MCF 10A (cell line): ENCODE measurements at regions not wholly inside any gene's neighbourhood (a gene's known extent, or its start where the extent isn't known, plus 50 kb on each side); places are given as distances from the start of the nearest gene placed in this dataset.

Source experiments
- BruUV-seq: library from RNA; stranded (reverse); fragments of 400-500 nt; replicated peaks from 2 replicates; lab custom pipeline; 2021; lab: Mats Ljungman, UMichigan
- CTCF ChIA-PET: fragments of 300-600 bp; sonication (Branson Sonifier 250); formaldehyde crosslinking; extraction: SDS; loops from one replicate; lab custom pipeline; 2021; ENCODE audit warnings: antibody characterized with exemption, inconsistent platforms; lab: Yijun Ruan, JAX
- POLR2A ChIA-PET: fragments of 300-600, 350-650 bp; sonication (Branson Sonifier 250); formaldehyde crosslinking; extraction: SDS; loops from one replicate; lab custom pipeline; 2020; ENCODE audit warnings: antibody characterized with exemption, inconsistent platforms; lab: Yijun Ruan, JAX
- DNase-seq: peaks from one replicate; pipeline ENCODE4 v3.0.0-alpha.2; 2018; ENCODE audit not compliant: unreplicated experiment
- H3K27ac Mint-ChIP-seq: one replicate; pipeline ENCODE4 v1.8.0; 2022; ENCODE audit warnings: mild to moderate bottlenecking, low read depth, mixed read lengths; ENCODE audit not compliant: unreplicated experiment
- H3K27me3 Mint-ChIP-seq: one replicate; pipeline ENCODE4 v1.8.0; 2022; ENCODE audit warnings: mixed read lengths; ENCODE audit not compliant: insufficient read depth, unreplicated experiment
- H3K36me3 Mint-ChIP-seq: one replicate; pipeline ENCODE4 v1.8.0; 2022; ENCODE audit warnings: mild to moderate bottlenecking, moderate library complexity, mixed read lengths; ENCODE audit not compliant: insufficient read depth, unreplicated experiment
- H3K4me1 Mint-ChIP-seq: one replicate; pipeline ENCODE4 v1.8.0; 2022; ENCODE audit warnings: mixed read lengths; ENCODE audit not compliant: insufficient read depth, unreplicated experiment
- H3K4me3 Mint-ChIP-seq: one replicate; pipeline ENCODE4 v1.8.0; 2022; ENCODE audit warnings: mild to moderate bottlenecking, moderate library complexity, mixed read lengths; ENCODE audit not compliant: unreplicated experiment
- H3K9me3 Mint-ChIP-seq: one replicate; pipeline ENCODE4 v1.8.0; 2022; ENCODE audit warnings: mixed read lengths; ENCODE audit not compliant: unreplicated experiment
- intact Hi-C: fragments of 100-400 bp; cut with micrococcal nuclease; formaldehyde crosslinking; loops from 2 replicates; pipeline ENCODE4 v1.14.1; 2022
- TF ChIP-seq, protein P1 (sequence below): fragments of 200-600 bp; IDR thresholded peaks from one replicate; pipeline ENCODE4 v1.8.0; 2022; ENCODE audit warnings: antibody characterized with exemption, mild to moderate bottlenecking; ENCODE audit not compliant: unreplicated experiment

DNA sequence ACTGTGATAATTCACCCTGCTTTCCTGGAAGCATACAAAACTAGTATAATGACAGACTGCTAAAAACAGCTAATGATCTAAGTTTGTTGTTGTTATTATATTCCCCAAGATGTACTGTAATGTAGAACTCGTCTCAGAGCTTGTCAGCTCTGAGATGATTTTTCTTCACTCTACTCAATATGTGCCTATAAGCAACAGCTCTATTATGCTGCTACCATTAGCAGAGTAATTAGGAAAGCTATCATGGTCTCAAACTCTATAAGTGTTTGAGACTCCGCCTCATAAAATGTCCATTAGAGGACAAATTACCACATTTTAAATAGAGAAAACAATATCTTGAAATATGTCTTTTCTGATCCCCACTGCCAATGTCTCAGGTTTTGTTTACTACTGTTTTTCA lies 476.5 kb upstream of the PCDH15 start:
- intact Hi-C loops = no loop called here
- no peak for DNase-seq
- H3K27me3 Mint-ChIP-seq = peaks cover 76% of the 10 kb centered on the region
- TF ChIP-seq, protein P1, sequence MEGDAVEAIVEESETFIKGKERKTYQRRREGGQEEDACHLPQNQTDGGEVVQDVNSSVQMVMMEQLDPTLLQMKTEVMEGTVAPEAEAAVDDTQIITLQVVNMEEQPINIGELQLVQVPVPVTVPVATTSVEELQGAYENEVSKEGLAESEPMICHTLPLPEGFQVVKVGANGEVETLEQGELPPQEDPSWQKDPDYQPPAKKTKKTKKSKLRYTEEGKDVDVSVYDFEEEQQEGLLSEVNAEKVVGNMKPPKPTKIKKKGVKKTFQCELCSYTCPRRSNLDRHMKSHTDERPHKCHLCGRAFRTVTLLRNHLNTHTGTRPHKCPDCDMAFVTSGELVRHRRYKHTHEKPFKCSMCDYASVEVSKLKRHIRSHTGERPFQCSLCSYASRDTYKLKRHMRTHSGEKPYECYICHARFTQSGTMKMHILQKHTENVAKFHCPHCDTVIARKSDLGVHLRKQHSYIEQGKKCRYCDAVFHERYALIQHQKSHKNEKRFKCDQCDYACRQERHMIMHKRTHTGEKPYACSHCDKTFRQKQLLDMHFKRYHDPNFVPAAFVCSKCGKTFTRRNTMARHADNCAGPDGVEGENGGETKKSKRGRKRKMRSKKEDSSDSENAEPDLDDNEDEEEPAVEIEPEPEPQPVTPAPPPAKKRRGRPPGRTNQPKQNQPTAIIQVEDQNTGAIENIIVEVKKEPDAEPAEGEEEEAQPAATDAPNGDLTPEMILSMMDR = no peak
- no peaks in the 10 kb centered on the region for H3K4me1 Mint-ChIP-seq
- H3K36me3 Mint-ChIP-seq = no peaks in the 10 kb centered on the region
- ChIA-PET CTCF (interaction anchor here (0.6 to 1.4 kb wide), 2 partner anchors 9 to 39 kb away, joined by 3 to 5 read pairs; no protein-coding TSS in a partner anchor), POLR2A (no interaction called here)
- BruUV-seq = no TSS peak
- no peaks in the 10 kb centered on the region for H3K9me3 Mint-ChIP-seq
- H3K4me3 Mint-ChIP-seq = no peak overlapping the region
- H3K27ac Mint-ChIP-seq = no peak overlapping the region

DNA sequence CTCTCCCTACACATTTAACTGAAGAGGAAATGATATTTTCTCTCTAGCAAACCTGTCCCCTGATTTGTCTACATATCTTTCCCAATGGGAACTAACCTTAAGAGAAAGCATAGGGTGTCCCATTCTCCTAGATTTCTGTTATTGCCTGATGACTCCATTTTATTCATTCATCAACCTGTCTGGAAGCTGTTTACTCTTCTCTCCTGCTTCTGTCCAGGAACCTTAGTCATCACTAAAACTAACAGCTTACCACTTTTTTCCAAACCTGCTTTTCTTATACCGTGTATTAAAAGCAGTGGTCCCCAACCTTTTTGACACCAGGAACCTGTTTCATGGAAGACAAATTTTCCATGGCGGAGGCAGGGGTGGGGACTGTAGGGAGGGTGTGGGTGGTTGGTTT lies 473.3 kb upstream of the PCDH15 start:
- CTCF ChIA-PET = interaction anchor here (0.6 to 1.9 kb wide), 2 partner anchors 10 to 1683 kb away, joined by 3 to 6 read pairs; no protein-coding TSS in a partner anchor
- intact Hi-C loops = no loop called here
- Mint-ChIP-seq H3K36me3 (no peaks in the 10 kb centered on the region), H3K27me3 (peaks cover 84% of the 10 kb centered on the region), H3K27ac (no peak overlapping the region), H3K9me3 (no peaks in the 10 kb centered on the region), H3K4me1 (no peaks in the 10 kb centered on the region), H3K4me3 (no peak overlapping the region)
- POLR2A ChIA-PET = no interaction called here
- TF ChIP-seq, protein P1 = no peak
- BruUV-seq = no TSS peak
- no peak for DNase-seq

DNA sequence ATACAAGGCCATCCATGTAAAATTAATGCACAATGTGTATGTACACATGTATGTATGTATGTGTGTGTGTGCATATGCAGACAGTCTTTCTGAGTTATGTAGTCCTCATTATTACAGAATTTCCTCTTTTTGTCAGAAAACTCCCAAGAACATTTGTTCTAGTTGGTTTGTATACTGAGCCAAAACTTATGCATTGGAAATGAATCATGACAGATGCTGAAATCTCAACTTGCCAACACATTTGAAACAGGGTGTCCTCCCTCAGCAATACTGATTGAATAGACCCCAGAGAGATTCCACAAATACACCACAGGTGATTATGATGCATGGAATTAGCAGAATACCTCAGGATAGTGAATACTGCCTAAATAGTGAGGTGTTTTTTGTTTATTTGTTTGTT lies 472.9 kb upstream of the PCDH15 start:
- Mint-ChIP-seq H3K27ac (no peak overlapping the region), H3K36me3 (no peaks in the 10 kb centered on the region), H3K4me3 (no peak overlapping the region), H3K9me3 (no peaks in the 10 kb centered on the region), H3K4me1 (no peaks in the 10 kb centered on the region), H3K27me3 (peaks cover 84% of the 10 kb centered on the region)
- BruUV-seq = no TSS peak
- POLR2A ChIA-PET = no interaction called here
- TF ChIP-seq, protein P1 = no peak
- intact Hi-C loops = no loop called here
- DNase-seq = no peak
- CTCF ChIA-PET = interaction anchor here (0.6 to 1.9 kb wide), 2 partner anchors 10 to 1683 kb away, joined by 3 to 6 read pairs; no protein-coding TSS in a partner anchor

DNA sequence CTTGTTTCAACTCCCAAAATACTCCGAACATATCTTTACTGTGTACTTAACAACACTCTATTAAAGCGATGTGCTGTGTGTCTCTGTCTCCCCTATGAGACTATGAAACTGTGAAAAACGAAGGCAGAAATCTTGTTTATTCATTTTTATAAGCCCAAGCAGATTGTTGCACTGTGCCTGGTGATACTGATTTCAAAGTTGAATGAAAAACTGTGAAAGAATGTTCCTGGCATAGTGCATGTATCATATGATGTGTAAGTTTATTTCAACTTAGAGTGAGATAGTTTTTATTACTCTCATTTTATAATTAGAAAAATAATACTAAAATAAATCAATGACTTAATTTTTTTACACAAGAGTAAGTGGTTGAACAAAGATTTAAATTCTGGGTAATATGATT lies 471.9 kb upstream of the PCDH15 start:
- Mint-ChIP-seq H3K4me3 (no peak overlapping the region), H3K36me3 (no peaks in the 10 kb centered on the region), H3K4me1 (no peaks in the 10 kb centered on the region), H3K9me3 (no peaks in the 10 kb centered on the region), H3K27me3 (peaks cover 84% of the 10 kb centered on the region), H3K27ac (no peak overlapping the region)
- BruUV-seq = no TSS peak
- CTCF ChIA-PET = interaction anchor here (1.3 to 1.9 kb wide), 2 partner anchors 9 to 10 kb away, joined by 6 read pairs; no protein-coding TSS in a partner anchor
- DNase-seq = no peak
- TF ChIP-seq, protein P1 = no peak
- intact Hi-C loops = no loop called here
- POLR2A ChIA-PET = no interaction called here
